ENCODE measurements at regions not wholly inside any gene's neighbourhood (a gene's known extent, or its start where the extent isn't known, plus 50 kb on each side); places are given as distances from the start of the nearest gene placed in this dataset.

DNA sequence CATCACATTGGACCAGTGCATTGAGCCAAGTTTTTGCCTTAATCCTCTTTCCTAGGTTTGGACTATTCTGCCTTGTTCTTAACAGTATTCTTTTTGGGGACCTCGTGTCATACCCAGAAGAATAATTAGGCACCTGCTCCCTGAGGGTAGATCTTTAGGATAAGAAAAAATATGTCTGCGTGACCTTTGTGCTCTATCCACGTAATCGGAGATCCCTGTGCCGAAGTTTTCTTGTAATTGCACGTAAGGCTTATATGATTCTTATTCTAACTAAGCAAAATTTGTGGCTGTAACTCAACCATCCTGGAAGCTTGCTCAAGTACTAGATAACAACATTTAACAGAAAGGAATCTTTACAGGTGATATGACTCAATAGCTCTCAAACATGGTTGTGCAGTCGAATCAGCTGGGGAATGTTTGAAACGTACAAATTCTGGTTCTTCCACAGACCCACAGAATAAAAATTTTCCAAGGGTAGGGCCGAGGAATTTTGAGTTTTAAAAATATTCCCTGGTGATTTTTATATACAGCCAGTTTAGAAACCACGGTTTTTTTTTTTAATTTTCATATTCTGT, 344.3 kb downstream of the GBA3 start:
- Histone ChIP-seq H3K23ac (ENCODE audit: low read depth, low read length) (no peak overlapping the region), H2AK9ac (replicated peaks; ENCODE audit: low read depth, low read length, poor library complexity) (no peak overlapping the region), H2BK5ac (ENCODE audit: low read depth, low read length, poor library complexity, severe bottlenecking) (no peak overlapping the region), H2BK20ac (ENCODE audit: low read depth, low read length) (no peak overlapping the region), H3K4ac (ENCODE audit: low read depth, low read length) (no peak overlapping the region), H3K4me2 (ENCODE audit: low read depth, low read length) (no peak overlapping the region), H3K27me3 (ENCODE audit: control insufficient read depth, insufficient read depth, low read length) (no peaks in the 10 kb centered on the region), H2AK5ac (ENCODE audit: low read depth, low read length) (no peak overlapping the region), H3K4me1 (ENCODE audit: control insufficient read depth, insufficient read depth, low read length) (no peaks in the 10 kb centered on the region), H3K36me3 (ENCODE audit: control insufficient read depth, insufficient read depth, low read length) (no peaks in the 10 kb centered on the region), H2BK120ac (ENCODE audit: low read depth, low read length) (no peak overlapping the region), H3K56ac (ENCODE audit: extremely low read depth, insufficient read depth, low read length) (no peak overlapping the region), H2BK15ac (ENCODE audit: low read depth, low read length) (no peak overlapping the region), H4K91ac (ENCODE audit: insufficient read depth, low read depth, low read length) (no peak overlapping the region), H3K27ac (ENCODE audit: insufficient read depth, low read length) (no peak overlapping the region), H2AFZ (replicated peaks; ENCODE audit: low read length, poor library complexity) (no peak overlapping the region), H3K18ac (ENCODE audit: low read depth, low read length) (no peak overlapping the region), H3K9me3 (ENCODE audit: control insufficient read depth, insufficient read depth, low read length) (peaks cover 9% of the 10 kb centered on the region), H3K9me1 (ENCODE audit: insufficient read depth, low read length) (no peaks in the 10 kb centered on the region), H4K8ac (ENCODE audit: low read depth in 2 of 2, low read length in 2 of 2) (no peak overlapping the region), H3K4me3 (ENCODE audit: insufficient read depth, low read depth, low read length) (no peak overlapping the region), H3K14ac (replicated peaks; ENCODE audit: low read depth, low read length) (no peak overlapping the region), H3K9ac (ENCODE audit: low read depth, low read length) (no peak overlapping the region), H3K79me1 (ENCODE audit: low read depth in 1 of 2, low read length in 2 of 2) (no peaks in the 10 kb centered on the region), H4K5ac (ENCODE audit: low read depth, low read length) (no peak overlapping the region), H4K20me1 (ENCODE audit: insufficient read depth, low read length) (no peaks in the 10 kb centered on the region)
- ChIA-PET CTCF (no interaction called here), POLR2A (ENCODE audit: unreplicated experiment) (no interaction called here)
- BruUV-seq (replicated peaks), result no TSS peak
- TF ChIP-seq CHD1 (IDR thresholded peaks at IDR 0.05; ENCODE audit: low read depth, low read length) (no peak), CEBPB (IDR thresholded peaks at IDR 0.05; ENCODE audit: low read depth, low read length) (no peak), RFX5 (IDR thresholded peaks at IDR 0.05; ENCODE audit: low read depth, low read length) (no peak), RCOR1 (IDR thresholded peaks at IDR 0.05; ENCODE audit: insufficient replicate concordance, low read length) (no peak), POLR2A (IDR thresholded peaks at IDR 0.05; ENCODE audit: low read depth, low read length) (no peak), NFE2L2 (IDR thresholded peaks at IDR 0.05; ENCODE audit: low read depth, low read length) (no peak)
- TF ChIP-seq, protein P1, sequence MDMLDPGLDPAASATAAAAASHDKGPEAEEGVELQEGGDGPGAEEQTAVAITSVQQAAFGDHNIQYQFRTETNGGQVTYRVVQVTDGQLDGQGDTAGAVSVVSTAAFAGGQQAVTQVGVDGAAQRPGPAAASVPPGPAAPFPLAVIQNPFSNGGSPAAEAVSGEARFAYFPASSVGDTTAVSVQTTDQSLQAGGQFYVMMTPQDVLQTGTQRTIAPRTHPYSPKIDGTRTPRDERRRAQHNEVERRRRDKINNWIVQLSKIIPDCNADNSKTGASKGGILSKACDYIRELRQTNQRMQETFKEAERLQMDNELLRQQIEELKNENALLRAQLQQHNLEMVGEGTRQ (IDR thresholded peaks at IDR 0.05; ENCODE audit: low read depth, low read length), result no peak
- TF ChIP-seq, protein P2, sequence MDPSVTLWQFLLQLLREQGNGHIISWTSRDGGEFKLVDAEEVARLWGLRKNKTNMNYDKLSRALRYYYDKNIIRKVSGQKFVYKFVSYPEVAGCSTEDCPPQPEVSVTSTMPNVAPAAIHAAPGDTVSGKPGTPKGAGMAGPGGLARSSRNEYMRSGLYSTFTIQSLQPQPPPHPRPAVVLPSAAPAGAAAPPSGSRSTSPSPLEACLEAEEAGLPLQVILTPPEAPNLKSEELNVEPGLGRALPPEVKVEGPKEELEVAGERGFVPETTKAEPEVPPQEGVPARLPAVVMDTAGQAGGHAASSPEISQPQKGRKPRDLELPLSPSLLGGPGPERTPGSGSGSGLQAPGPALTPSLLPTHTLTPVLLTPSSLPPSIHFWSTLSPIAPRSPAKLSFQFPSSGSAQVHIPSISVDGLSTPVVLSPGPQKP (IDR thresholded peaks at IDR 0.05; ENCODE audit: borderline replicate concordance, low read depth, low read length), result no peak
- ATAC-seq (ENCODE audit: low read depth), result no peak
- in situ Hi-C loops (cut with MboI; ENCODE audit: low sequenced_read_pairs) (no loop called here), intact Hi-C loops (cut with micrococcal nuclease) (no loop called here), dilution Hi-C loops (cut with HindIII; ENCODE audit: low sequenced_read_pairs, unreplicated experiment) (no loop called here)
- no peak for DNase-seq
- no CpG with 5 or more reads among the region's 10 CpGs for WGBS, 2 experiments (ENCODE audit: extremely low coverage in 2 of 2, insufficient read length in 1 of 2)
